ENCODE measurements at regions not wholly inside any gene's neighbourhood (a gene's known extent, or its start where the extent isn't known, plus 50 kb on each side); places are given as distances from the start of the nearest gene placed in this dataset.
"Not testable (repeated sequence)": the region's sequence is repeated elsewhere in the genome, so short reads cannot be mapped to it uniquely, and the experiment has no call there.

- no peak overlapping the region for H3K4me3 ChIP-seq (ENCODE audit: low read depth, low read length)
- no peaks in the 10 kb centered on the region for H3K4me1 ChIP-seq (ENCODE audit: insufficient read depth)
- H3K27ac ChIP-seq (ENCODE audit: low read depth) = no peak overlapping the region
- no peak for DNase-seq (ENCODE audit: extremely low spot score)
- H3K36me3 ChIP-seq (ENCODE audit: insufficient read depth) = no peaks in the 10 kb centered on the region
- WGBS = 80% methylated on average over 3 of the region's 3 CpGs
These were observed 838.1 kb downstream of the TBL1XR1 start for GRCh38 chr3:176359211-176359610.

- no peak overlapping the region for H3K4me3 ChIP-seq (ENCODE audit: low read depth, low read length)
- no peaks in the 10 kb centered on the region for H3K36me3 ChIP-seq (ENCODE audit: insufficient read depth)
- no peaks in the 10 kb centered on the region for H3K4me1 ChIP-seq (ENCODE audit: insufficient read depth)
- DNase-seq (ENCODE audit: extremely low spot score) = no peak
- H3K27ac ChIP-seq (ENCODE audit: low read depth) = no peak overlapping the region
These were observed 839.4 kb downstream of the TBL1XR1 start for GRCh38 chr3:176357891-176358290.

DNA sequence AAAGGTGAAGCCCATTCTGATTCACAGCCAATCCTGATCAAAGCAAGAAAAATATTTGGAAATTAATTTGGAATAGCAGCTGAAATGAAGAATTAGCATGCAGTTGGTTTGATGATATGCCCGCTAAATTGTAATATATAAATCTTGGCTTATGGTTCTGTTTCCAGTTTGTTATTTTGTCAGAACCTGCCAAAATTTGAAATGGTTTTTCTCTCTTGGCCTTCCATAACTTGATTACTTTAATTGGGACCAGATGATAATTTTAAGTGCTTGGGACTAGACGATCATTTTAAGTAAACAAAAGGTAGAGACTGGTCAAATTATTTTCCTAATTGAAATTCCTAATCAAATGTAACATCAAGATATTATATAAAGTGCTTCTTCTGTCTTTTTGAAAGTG is 842.4 kb downstream of the TBL1XR1 start:
- H3K4me1 ChIP-seq (ENCODE audit: insufficient read depth) = no peaks in the 10 kb centered on the region
- DNase-seq (ENCODE audit: extremely low spot score) = no peak
- no peak overlapping the region for H3K4me3 ChIP-seq (ENCODE audit: low read depth, low read length)
- no peak overlapping the region for H3K27ac ChIP-seq (ENCODE audit: low read depth)
- 52% methylated on average over 2 of the region's 2 CpGs for WGBS
- no peaks in the 10 kb centered on the region for H3K36me3 ChIP-seq (ENCODE audit: insufficient read depth)

- no peak overlapping the region for H3K27ac ChIP-seq (ENCODE audit: low read depth)
- no peak overlapping the region for H3K4me3 ChIP-seq (ENCODE audit: low read depth, low read length)
- WGBS = 70% methylated on average over 4 of the region's 4 CpGs
- no peaks in the 10 kb centered on the region for H3K4me1 ChIP-seq (ENCODE audit: insufficient read depth)
- DNase-seq (ENCODE audit: extremely low spot score) = no peak
- H3K36me3 ChIP-seq (ENCODE audit: insufficient read depth) = no peaks in the 10 kb centered on the region
These were observed 844.5 kb downstream of the TBL1XR1 start for GRCh38 chr3:176352716-176353334.

DNA sequence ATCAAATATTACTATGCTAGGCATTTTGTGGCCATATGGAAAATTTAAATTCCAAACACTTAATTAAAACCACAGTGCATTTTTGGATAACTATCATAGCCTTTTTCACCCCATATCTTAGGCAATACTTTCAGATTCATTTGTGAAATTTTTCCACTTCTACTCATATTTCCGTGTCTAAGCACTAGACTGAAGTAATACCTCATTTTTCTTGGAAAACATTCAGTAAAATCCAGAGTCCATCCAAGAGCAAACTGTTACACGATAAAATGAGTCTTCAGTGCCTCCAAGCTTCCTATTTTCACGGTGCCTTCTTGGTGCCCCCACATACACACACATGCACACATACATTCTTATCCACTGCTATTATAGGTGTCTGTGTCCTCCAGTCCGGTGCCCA is 845.9 kb downstream of the TBL1XR1 start:
- H3K4me3 ChIP-seq (ENCODE audit: low read depth, low read length) = no peak overlapping the region
- H3K4me1 ChIP-seq (ENCODE audit: insufficient read depth) = no peaks in the 10 kb centered on the region
- H3K36me3 ChIP-seq (ENCODE audit: insufficient read depth) = no peaks in the 10 kb centered on the region
- no peak overlapping the region for H3K27ac ChIP-seq (ENCODE audit: low read depth)
- 80% methylated on average over 4 of the region's 4 CpGs for WGBS
- no peak for DNase-seq (ENCODE audit: extremely low spot score)

GRCh38 chr3:176349706-176350105 is 847.6 kb downstream of the TBL1XR1 start:
- Histone ChIP-seq H3K27ac (ENCODE audit: low read depth) (no peak overlapping the region), H3K4me1 (ENCODE audit: insufficient read depth) (no peaks in the 10 kb centered on the region), H3K36me3 (ENCODE audit: insufficient read depth) (no peaks in the 10 kb centered on the region), H3K4me3 (ENCODE audit: low read depth, low read length) (no peak overlapping the region)
- DNase-seq (ENCODE audit: extremely low spot score) = no peak
- WGBS = 78% methylated on average over 1 of the region's 1 CpG

GRCh38 chr3:176347424-176348146 is 849.7 kb downstream of the TBL1XR1 start:
- Histone ChIP-seq H3K36me3 (ENCODE audit: insufficient read depth) (no peaks in the 10 kb centered on the region), H3K4me1 (ENCODE audit: insufficient read depth) (no peaks in the 10 kb centered on the region), H3K27ac (ENCODE audit: low read depth) (no peak overlapping the region), H3K4me3 (ENCODE audit: low read depth, low read length) (no peak overlapping the region)
- no peak for DNase-seq (ENCODE audit: extremely low spot score)
- 83% methylated on average over 4 of the region's 4 CpGs for WGBS

GRCh38 chr3:176341963-176342362 is 855.3 kb downstream of the TBL1XR1 start:
- H3K27ac ChIP-seq (ENCODE audit: low read depth) = no peak overlapping the region
- H3K36me3 ChIP-seq (ENCODE audit: insufficient read depth) = no peaks in the 10 kb centered on the region
- no peaks in the 10 kb centered on the region for H3K4me1 ChIP-seq (ENCODE audit: insufficient read depth)
- no peak for DNase-seq (ENCODE audit: extremely low spot score)
- 90% methylated on average over 5 of the region's 5 CpGs for WGBS
- H3K4me3 ChIP-seq (ENCODE audit: low read depth, low read length) = no peak overlapping the region

DNA sequence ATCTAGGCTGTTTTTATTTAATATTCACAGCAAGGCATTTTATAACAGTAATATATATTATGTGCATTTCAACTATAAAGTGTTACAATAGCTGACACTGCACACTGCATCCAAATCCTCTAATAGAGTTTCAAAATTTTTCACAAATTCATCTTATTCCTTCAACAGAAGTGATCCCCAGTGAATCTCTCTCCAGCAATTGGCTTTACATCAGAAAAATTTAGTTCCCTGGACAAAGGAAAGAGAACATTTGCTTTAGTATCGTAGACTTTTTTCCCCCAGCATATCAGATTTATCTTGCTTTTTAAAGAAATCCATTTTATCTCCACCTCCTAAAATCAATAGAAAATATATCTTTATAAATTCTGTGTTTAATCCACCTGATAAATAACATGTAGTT is 868.6 kb downstream of the TBL1XR1 start:
- WGBS = 72% methylated on average over 1 of the region's 1 CpG

DNA sequence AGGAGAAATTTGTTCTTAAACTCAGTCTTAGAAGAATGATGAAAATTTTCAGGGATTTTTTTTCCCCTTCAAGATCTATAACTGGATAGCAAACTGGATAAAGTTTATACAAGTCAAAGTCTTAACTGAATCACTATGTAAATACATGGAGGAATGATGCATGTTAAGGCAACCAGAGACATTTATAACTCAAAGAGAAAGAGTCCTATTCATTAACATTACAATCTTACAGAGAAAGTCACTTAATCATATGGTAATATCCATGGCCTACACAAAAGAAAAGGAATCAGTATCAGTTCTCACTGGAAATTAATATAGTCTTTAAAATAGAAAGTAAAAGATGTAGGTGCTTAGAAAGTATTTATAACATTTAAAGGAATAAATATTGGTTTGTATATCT is 869.1 kb downstream of the TBL1XR1 start:
- Histone ChIP-seq H3K36me3 (ENCODE audit: insufficient read depth) (no peaks in the 10 kb centered on the region), H3K27ac (ENCODE audit: low read depth) (no peak overlapping the region), H3K4me3 (ENCODE audit: low read depth, low read length) (no peak overlapping the region), H3K4me1 (ENCODE audit: insufficient read depth) (no peaks in the 10 kb centered on the region)
- no peak for DNase-seq (ENCODE audit: extremely low spot score)

More for the DNA sequence above, 868.6 kb downstream of the TBL1XR1 start:
- Histone ChIP-seq H3K27ac (ENCODE audit: low read depth) (no peak overlapping the region), H3K4me3 (ENCODE audit: low read depth, low read length) (no peak overlapping the region), H3K36me3 (ENCODE audit: insufficient read depth) (no peaks in the 10 kb centered on the region), H3K4me1 (ENCODE audit: insufficient read depth) (no peaks in the 10 kb centered on the region)
- DNase-seq (ENCODE audit: extremely low spot score) = no peak

- H3K4me3 ChIP-seq (ENCODE audit: low read depth, low read length); DNase-seq (ENCODE audit: extremely low spot score); H3K36me3 ChIP-seq (ENCODE audit: insufficient read depth); H3K27ac ChIP-seq (ENCODE audit: low read depth); H3K4me1 ChIP-seq (ENCODE audit: insufficient read depth): not testable (repeated sequence)
- 68% methylated on average over 9 of the region's 9 CpGs for WGBS
These were observed 870.3 kb downstream of the TBL1XR1 start for GRCh38 chr3:176326894-176327490.

GRCh38 chr3:176321532-176321931 is 875.8 kb downstream of the TBL1XR1 start:
- not testable (repeated sequence) for DNase-seq (ENCODE audit: extremely low spot score); H3K4me3 ChIP-seq (ENCODE audit: low read depth, low read length); H3K27ac ChIP-seq (ENCODE audit: low read depth); H3K36me3 ChIP-seq (ENCODE audit: insufficient read depth); H3K4me1 ChIP-seq (ENCODE audit: insufficient read depth)
- WGBS = 86% methylated on average over 6 of the region's 8 CpGs

GRCh38 chr3:176321099-176321498 is 876.2 kb downstream of the TBL1XR1 start:
- Histone ChIP-seq H3K27ac (ENCODE audit: low read depth) (no peak overlapping the region), H3K4me1 (ENCODE audit: insufficient read depth) (no peaks in the 10 kb centered on the region), H3K36me3 (ENCODE audit: insufficient read depth) (no peaks in the 10 kb centered on the region), H3K4me3 (ENCODE audit: low read depth, low read length) (no peak overlapping the region)
- WGBS = 89% methylated on average over 2 of the region's 2 CpGs
- no peak for DNase-seq (ENCODE audit: extremely low spot score)

DNA sequence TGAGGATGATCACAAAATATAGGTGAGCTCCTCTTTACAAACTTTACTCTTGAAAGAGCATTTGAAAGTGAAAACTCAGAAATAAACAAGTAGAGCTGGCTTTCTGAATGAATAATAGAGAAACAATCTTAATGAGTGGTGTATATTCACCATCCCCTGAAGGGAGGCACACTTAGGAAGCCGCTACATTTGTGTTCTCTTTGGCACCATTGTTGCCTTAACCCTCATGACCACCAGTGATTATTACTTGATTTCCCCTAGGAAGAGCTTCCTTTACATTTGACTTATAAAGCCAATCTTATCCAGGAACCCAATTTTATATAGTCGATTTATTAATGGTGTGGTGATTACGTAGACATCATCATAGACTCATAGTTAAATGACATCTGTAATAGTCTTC is 883.9 kb downstream of the TBL1XR1 start:
- DNase-seq (ENCODE audit: extremely low spot score) = no peak
- H3K4me1 ChIP-seq (ENCODE audit: insufficient read depth) = no peaks in the 10 kb centered on the region
- H3K27ac ChIP-seq (ENCODE audit: low read depth) = no peak overlapping the region
- no peak overlapping the region for H3K4me3 ChIP-seq (ENCODE audit: low read depth, low read length)
- 95% methylated on average over 3 of the region's 3 CpGs for WGBS
- no peaks in the 10 kb centered on the region for H3K36me3 ChIP-seq (ENCODE audit: insufficient read depth)
